IMR-90 (cell line): ENCODE measurements at regions not wholly inside any gene's neighbourhood (a gene's known extent, or its start where the extent isn't known, plus 50 kb on each side); places are given as distances from the start of the nearest gene placed in this dataset.

Experiments
- ATAC-seq: fragments of 200-7000 bp; cut with Tn5 transposase; 2 replicates; pipeline ENCODE4 v1.9.1; 2020; ENCODE audit warnings: low read depth, mild to moderate bottlenecking, moderate library complexity
- BruUV-seq: library from RNA; stranded (reverse); fragments of 400-500 nt; replicated peaks from 2 replicates; lab custom pipeline; 2021; lab: Mats Ljungman, UMichigan
- CTCF ChIA-PET: fragments of 300-600 bp; formaldehyde crosslinking; extraction: SDS; loops from one replicate; lab custom pipeline; 2021; ENCODE audit warnings: antibody characterized with exemption; lab: Yijun Ruan, JAX
- POLR2A ChIA-PET: fragments of 300-600 bp; sonication (Branson Sonifier 250); formaldehyde crosslinking; loops from one replicate; lab custom pipeline; 2022; ENCODE audit warnings: antibody characterized with exemption; ENCODE audit not compliant: unreplicated experiment; lab: Charles Lee
- DNase-seq: peaks from one replicate; pipeline ENCODE4 v3.0.0; 2013
- H2AFZ ChIP-seq: replicated peaks from 2 replicates; pipeline ENCODE3; 2013; ENCODE audit warnings: low read length, mild to moderate bottlenecking; ENCODE audit not compliant: poor library complexity
- H2AK5ac ChIP-seq: 2 replicates; pipeline ENCODE4 v1.6.1; 2013; ENCODE audit warnings: low read depth, low read length, inconsistent platforms
- H2AK9ac ChIP-seq: replicated peaks from 2 replicates; pipeline ENCODE3; 2013; ENCODE audit warnings: mild to moderate bottlenecking, low read depth, low read length, moderate library complexity; ENCODE audit not compliant: poor library complexity
- H2BK120ac ChIP-seq: 2 replicates; pipeline ENCODE4 v1.6.1; 2013; ENCODE audit warnings: low read depth, low read length, inconsistent platforms
- H2BK15ac ChIP-seq: 3 replicates; pipeline ENCODE4 v1.6.1; 2013; ENCODE audit warnings: low read depth, low read length, inconsistent platforms
- H2BK20ac ChIP-seq: 2 replicates; pipeline ENCODE4 v1.6.1; 2013; ENCODE audit warnings: low read depth, mild to moderate bottlenecking, inconsistent platforms, low read length, moderate library complexity
- H2BK5ac ChIP-seq: 2 replicates; pipeline ENCODE4 v1.6.1; 2013; ENCODE audit warnings: mild to moderate bottlenecking, low read depth, low read length, inconsistent platforms; ENCODE audit not compliant: poor library complexity, severe bottlenecking
- H3K14ac ChIP-seq: replicated peaks from 2 replicates; pipeline ENCODE4 v1.6.1; 2013; ENCODE audit warnings: low read depth, low read length, inconsistent platforms
- H3K18ac ChIP-seq: 2 replicates; pipeline ENCODE4 v1.6.1; 2013; ENCODE audit warnings: low read depth, low read length, control low read depth
- H3K23ac ChIP-seq: 2 replicates; pipeline ENCODE4 v1.6.1; 2013; ENCODE audit warnings: low read depth, low read length, inconsistent platforms
- H3K27ac ChIP-seq: 2 replicates; pipeline ENCODE4 v1.5.1; 2013; ENCODE audit warnings: mild to moderate bottlenecking, control low read depth, low read length; ENCODE audit not compliant: insufficient read depth
- H3K27me3 ChIP-seq: 2 replicates; pipeline ENCODE4 v1.6.1; 2013; ENCODE audit warnings: low read length; ENCODE audit not compliant: control insufficient read depth, insufficient read depth
- H3K36me3 ChIP-seq: 2 replicates; pipeline ENCODE4 v1.6.1; 2013; ENCODE audit warnings: low read length, mixed read lengths; ENCODE audit not compliant: control insufficient read depth, insufficient read depth
- H3K4ac ChIP-seq: 2 replicates; pipeline ENCODE4 v1.6.1; 2013; ENCODE audit warnings: low read depth, low read length, inconsistent platforms
- H3K4me1 ChIP-seq: 2 replicates; pipeline ENCODE4 v1.6.1; 2013; ENCODE audit warnings: low read length, mixed read lengths; ENCODE audit not compliant: control insufficient read depth, insufficient read depth
- H3K4me2 ChIP-seq: 2 replicates; pipeline ENCODE4 v1.6.1; 2013; ENCODE audit warnings: low read depth, mild to moderate bottlenecking, control low read depth, low read length, moderate library complexity
- H3K4me3 ChIP-seq: 2 replicates; pipeline ENCODE4 v1.5.1; 2013; ENCODE audit warnings: low read depth, mild to moderate bottlenecking, control low read depth, low read length, moderate library complexity; ENCODE audit not compliant: insufficient read depth
- H3K56ac ChIP-seq: 2 replicates; pipeline ENCODE4 v1.6.1; 2013; ENCODE audit warnings: low read length, inconsistent platforms; ENCODE audit not compliant: insufficient read depth; ENCODE audit errors: extremely low read depth
- H3K79me1 ChIP-seq, 2 experiments: 2 replicates each; pipeline ENCODE4 v1.6.1; 2013; ENCODE audit warnings: low read length in 2 of 2, inconsistent platforms in 1 of 2, low read depth in 1 of 2
- H3K9ac ChIP-seq: 2 replicates; pipeline ENCODE4 v1.6.1; 2013; ENCODE audit warnings: low read depth, low read length, control low read depth
- H3K9me1 ChIP-seq: 2 replicates; pipeline ENCODE4 v1.6.1; 2013; ENCODE audit warnings: low read length, inconsistent platforms; ENCODE audit not compliant: insufficient read depth
- H3K9me3 ChIP-seq: 2 replicates; pipeline ENCODE4 v1.6.1; 2013; ENCODE audit warnings: low read length; ENCODE audit not compliant: control insufficient read depth, insufficient read depth
- H4K20me1 ChIP-seq: 2 replicates; pipeline ENCODE4 v1.6.1; 2013; ENCODE audit warnings: low read length, inconsistent platforms; ENCODE audit not compliant: insufficient read depth
- H4K5ac ChIP-seq: 2 replicates; pipeline ENCODE4 v1.6.1; 2013; ENCODE audit warnings: mild to moderate bottlenecking, low read depth, low read length, control low read depth
- H4K8ac ChIP-seq, 2 experiments: 2 replicates each; pipeline ENCODE4 v1.6.1; 2013; ENCODE audit warnings: low read depth in 2 of 2, low read length in 2 of 2, control low read depth in 1 of 2, inconsistent platforms in 1 of 2
- H4K91ac ChIP-seq: 2 replicates; pipeline ENCODE4 v1.6.1; 2013; ENCODE audit warnings: low read depth, low read length, inconsistent platforms; ENCODE audit not compliant: insufficient read depth
- BHLHE40 ChIP-seq: fragments of 150-350 bp; IDR thresholded peaks from 2 replicates; pipeline ENCODE4 v1.6.1; 2016; ENCODE audit warnings: mild to moderate bottlenecking, low read depth, low read length
- CEBPB ChIP-seq: IDR thresholded peaks from 2 replicates; pipeline ENCODE4 v1.6.1; 2012; ENCODE audit warnings: low read depth, low read length, improper control_type of control experiment
- FOS ChIP-seq: fragments of 150-350 bp; IDR thresholded peaks from 2 replicates; pipeline ENCODE4 v1.6.1; 2016; ENCODE audit warnings: low read depth, low read length
- MAZ ChIP-seq: IDR thresholded peaks from 2 replicates; pipeline ENCODE4 v1.6.1; 2012; ENCODE audit warnings: low read depth, mild to moderate bottlenecking, low read length, improper control_type of control experiment, moderate library complexity, borderline replicate concordance
- MXI1 ChIP-seq: IDR thresholded peaks from 2 replicates; pipeline ENCODE4 v1.6.1; 2012; ENCODE audit warnings: low read depth, mild to moderate bottlenecking, low read length, moderate library complexity, borderline replicate concordance
- SMC3 ChIP-seq: fragments of 150-350 bp; IDR thresholded peaks from 2 replicates; pipeline ENCODE4 v1.6.1; 2016; ENCODE audit warnings: low read depth, mild to moderate bottlenecking, antibody characterized with exemption, low read length, moderate library complexity
- dilution Hi-C: fragments of 300-500 bp; cut with HindIII; formaldehyde crosslinking; loops from one replicate; pipeline ENCODE4 v1.14.3; 2018; ENCODE audit warnings: low sequenced_read_pairs; ENCODE audit not compliant: unreplicated experiment
- in situ Hi-C: fragments of 300-500 bp; cut with MboI; formaldehyde crosslinking; loops from 3 replicates; pipeline ENCODE4 v1.14.3; 2019; ENCODE audit warnings: low sequenced_read_pairs, inconsistent platforms, mixed read lengths
- intact Hi-C: fragments of 100-400 bp; cut with micrococcal nuclease; formaldehyde crosslinking; loops from 2 replicates; pipeline ENCODE4 v1.10.0; 2022
- TF ChIP-seq, protein P1 (sequence below): fragments of 150-350 bp; IDR thresholded peaks from 2 replicates; pipeline ENCODE4 v1.6.1; 2017; ENCODE audit warnings: mild to moderate bottlenecking, antibody characterized with exemption, low read length, low read depth

DNA sequence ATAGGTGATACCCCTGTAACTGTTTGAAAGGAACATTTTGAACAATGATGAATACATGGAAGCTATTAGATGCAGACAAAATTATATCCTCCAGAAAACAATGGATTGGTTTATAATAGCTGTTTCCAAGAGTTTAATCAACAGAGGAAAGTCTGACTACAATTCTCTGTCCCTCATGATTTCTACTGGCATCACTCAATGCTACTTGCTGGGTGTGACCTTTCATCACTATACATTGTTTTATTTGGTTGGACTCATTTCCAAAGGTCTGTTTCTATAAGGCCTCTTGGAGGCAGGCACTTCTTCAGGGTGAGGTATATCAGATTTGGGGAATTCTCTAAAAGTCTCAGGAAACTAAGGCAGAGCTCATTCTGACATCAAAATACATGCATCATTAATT is 636.1 kb upstream of the SLC8A1 start:
- H4K8ac ChIP-seq: no peak overlapping the region
- H3K56ac ChIP-seq: no peak overlapping the region
- no TSS peak for BruUV-seq
- dilution Hi-C loops (no loop called here), in situ Hi-C loops (no loop called here), intact Hi-C loops (no loop called here)
- H3K9ac ChIP-seq: no peak overlapping the region
- ATAC-seq (no peak), DNase-seq (no peak)
- H3K18ac ChIP-seq: no peak overlapping the region
- H3K9me1 ChIP-seq: no peaks in the 10 kb centered on the region
- H3K4me1 ChIP-seq: no peaks in the 10 kb centered on the region
- H2AK5ac ChIP-seq: no peak overlapping the region
- no peak overlapping the region for H3K23ac ChIP-seq
- H3K9me3 ChIP-seq: no peaks in the 10 kb centered on the region
- ChIA-PET CTCF (no interaction called here), POLR2A (no interaction called here)
- H4K5ac ChIP-seq: no peak overlapping the region
- no peak overlapping the region for H4K91ac ChIP-seq
- H2AFZ ChIP-seq: no peak overlapping the region
- H3K14ac ChIP-seq: no peak overlapping the region
- no peak overlapping the region for H2BK120ac ChIP-seq
- no peak overlapping the region for H3K27ac ChIP-seq
- H2AK9ac ChIP-seq: no peak overlapping the region
- H3K27me3 ChIP-seq: no peaks in the 10 kb centered on the region
- no peaks in the 10 kb centered on the region for H3K79me1 ChIP-seq
- H3K4me3 ChIP-seq: no peak overlapping the region
- no peak overlapping the region for H2BK15ac ChIP-seq
- H4K20me1 ChIP-seq: no peaks in the 10 kb centered on the region
- no peak overlapping the region for H2BK5ac ChIP-seq
- no peak for TF ChIP-seq BHLHE40
- TF ChIP-seq, protein P1, sequence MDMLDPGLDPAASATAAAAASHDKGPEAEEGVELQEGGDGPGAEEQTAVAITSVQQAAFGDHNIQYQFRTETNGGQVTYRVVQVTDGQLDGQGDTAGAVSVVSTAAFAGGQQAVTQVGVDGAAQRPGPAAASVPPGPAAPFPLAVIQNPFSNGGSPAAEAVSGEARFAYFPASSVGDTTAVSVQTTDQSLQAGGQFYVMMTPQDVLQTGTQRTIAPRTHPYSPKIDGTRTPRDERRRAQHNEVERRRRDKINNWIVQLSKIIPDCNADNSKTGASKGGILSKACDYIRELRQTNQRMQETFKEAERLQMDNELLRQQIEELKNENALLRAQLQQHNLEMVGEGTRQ: no peak
- TF ChIP-seq FOS: no peak
- no peak for TF ChIP-seq SMC3
- TF ChIP-seq MAZ: no peak
- no peak for TF ChIP-seq CEBPB
- TF ChIP-seq MXI1: no peak
- no peak overlapping the region for H3K4ac ChIP-seq
- H3K36me3 ChIP-seq: no peaks in the 10 kb centered on the region
- H2BK20ac ChIP-seq: no peak overlapping the region
- H3K4me2 ChIP-seq: no peak overlapping the region
